PFSK-1 (cell line): ENCODE measurements at regions not wholly inside any gene's neighbourhood (a gene's known extent, or its start where the extent isn't known, plus 50 kb on each side); places are given as distances from the start of the nearest gene placed in this dataset.

ENCODE experiments used
- FOXP2 ChIP-seq: optimal IDR thresholded peaks from 2 replicates; pipeline ENCODE3; 2011; ENCODE audit warnings: borderline replicate concordance, control low read depth, inconsistent platforms; ENCODE audit not compliant: insufficient read depth; ENCODE audit errors: extremely low read length, extremely low read depth
- POLR2AphosphoS5 ChIP-seq: IDR thresholded peaks from 2 replicates; pipeline ENCODE4 v1.6.1; 2012; ENCODE audit warnings: low read depth, mild to moderate bottlenecking, control low read depth, low read length, moderate library complexity
- SIN3A ChIP-seq: IDR thresholded peaks from 2 replicates; pipeline ENCODE4 v1.6.1; 2012; ENCODE audit warnings: mild to moderate bottlenecking, low read length, moderate library complexity, borderline replicate concordance; ENCODE audit not compliant: insufficient read depth
- TAF1 ChIP-seq: IDR thresholded peaks from 2 replicates; pipeline ENCODE4 v1.6.1; 2012; ENCODE audit warnings: low read length, control low read depth, borderline replicate concordance; ENCODE audit not compliant: insufficient read depth

DNA sequence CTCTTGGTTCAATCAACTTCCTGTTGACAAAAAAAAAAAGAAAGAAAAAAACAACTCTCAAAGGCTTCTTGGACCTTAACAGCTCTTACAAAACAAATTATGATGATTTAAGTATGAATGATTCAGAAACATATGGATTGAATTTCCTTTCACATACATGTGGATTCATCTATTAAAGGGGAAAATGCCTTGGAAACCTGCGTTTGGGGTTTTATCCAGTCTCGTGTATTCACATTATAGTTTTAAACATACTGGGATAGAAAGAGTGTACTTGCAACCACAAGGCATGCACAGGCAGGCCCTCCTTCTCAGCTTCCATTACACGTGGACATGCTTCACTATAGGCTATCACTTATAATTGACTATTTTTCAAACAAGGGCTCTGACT, 286.7 kb downstream of the INHBA start:
- no peak for TF ChIP-seq FOXP2
- no peak for TF ChIP-seq TAF1
- no peak for TF ChIP-seq SIN3A
- TF ChIP-seq POLR2AphosphoS5 = no peak
